ENCODE measurements at regions not wholly inside any gene's neighbourhood (a gene's known extent, or its start where the extent isn't known, plus 50 kb on each side); places are given as distances from the start of the nearest gene placed in this dataset.

DNA sequence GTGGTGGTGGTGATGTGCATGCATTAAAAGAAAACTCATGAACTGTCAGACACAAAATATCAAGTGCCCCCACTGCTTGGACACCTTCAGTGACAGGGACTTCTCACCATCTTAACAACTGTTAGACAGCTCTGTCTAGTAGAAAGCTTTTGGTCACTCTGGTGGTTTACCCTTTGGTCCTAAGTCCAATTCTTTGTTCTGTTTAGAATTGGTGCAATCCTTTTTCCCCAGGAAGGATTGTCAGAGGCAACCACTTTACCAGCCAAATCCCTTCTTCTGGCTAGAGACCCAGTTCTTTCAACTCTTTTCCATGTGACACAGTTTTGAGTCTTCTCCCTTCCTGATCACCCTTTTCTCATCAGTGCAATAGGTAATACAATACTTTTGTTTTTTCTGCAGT, 140.2 kb downstream of the SEC61B start:
- no peak for DNase-seq (ENCODE audit: low read depth in 1 of 2, low spot score in 1 of 2)
- H3K27me3 ChIP-seq (ENCODE audit: insufficient read depth, poor library complexity, severe bottlenecking): peaks cover 4% of the 10 kb centered on the region
- TF ChIP-seq, protein P1, sequence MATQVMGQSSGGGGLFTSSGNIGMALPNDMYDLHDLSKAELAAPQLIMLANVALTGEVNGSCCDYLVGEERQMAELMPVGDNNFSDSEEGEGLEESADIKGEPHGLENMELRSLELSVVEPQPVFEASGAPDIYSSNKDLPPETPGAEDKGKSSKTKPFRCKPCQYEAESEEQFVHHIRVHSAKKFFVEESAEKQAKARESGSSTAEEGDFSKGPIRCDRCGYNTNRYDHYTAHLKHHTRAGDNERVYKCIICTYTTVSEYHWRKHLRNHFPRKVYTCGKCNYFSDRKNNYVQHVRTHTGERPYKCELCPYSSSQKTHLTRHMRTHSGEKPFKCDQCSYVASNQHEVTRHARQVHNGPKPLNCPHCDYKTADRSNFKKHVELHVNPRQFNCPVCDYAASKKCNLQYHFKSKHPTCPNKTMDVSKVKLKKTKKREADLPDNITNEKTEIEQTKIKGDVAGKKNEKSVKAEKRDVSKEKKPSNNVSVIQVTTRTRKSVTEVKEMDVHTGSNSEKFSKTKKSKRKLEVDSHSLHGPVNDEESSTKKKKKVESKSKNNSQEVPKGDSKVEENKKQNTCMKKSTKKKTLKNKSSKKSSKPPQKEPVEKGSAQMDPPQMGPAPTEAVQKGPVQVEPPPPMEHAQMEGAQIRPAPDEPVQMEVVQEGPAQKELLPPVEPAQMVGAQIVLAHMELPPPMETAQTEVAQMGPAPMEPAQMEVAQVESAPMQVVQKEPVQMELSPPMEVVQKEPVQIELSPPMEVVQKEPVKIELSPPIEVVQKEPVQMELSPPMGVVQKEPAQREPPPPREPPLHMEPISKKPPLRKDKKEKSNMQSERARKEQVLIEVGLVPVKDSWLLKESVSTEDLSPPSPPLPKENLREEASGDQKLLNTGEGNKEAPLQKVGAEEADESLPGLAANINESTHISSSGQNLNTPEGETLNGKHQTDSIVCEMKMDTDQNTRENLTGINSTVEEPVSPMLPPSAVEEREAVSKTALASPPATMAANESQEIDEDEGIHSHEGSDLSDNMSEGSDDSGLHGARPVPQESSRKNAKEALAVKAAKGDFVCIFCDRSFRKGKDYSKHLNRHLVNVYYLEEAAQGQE (IDR thresholded peaks at IDR 0.05; ENCODE audit: insufficient replicate concordance, low read depth): no peak
- H3K27ac ChIP-seq (replicated peaks): no peak overlapping the region
- H3K4me3 ChIP-seq (replicated peaks; ENCODE audit: insufficient read depth, low read length): no peak overlapping the region

DNA sequence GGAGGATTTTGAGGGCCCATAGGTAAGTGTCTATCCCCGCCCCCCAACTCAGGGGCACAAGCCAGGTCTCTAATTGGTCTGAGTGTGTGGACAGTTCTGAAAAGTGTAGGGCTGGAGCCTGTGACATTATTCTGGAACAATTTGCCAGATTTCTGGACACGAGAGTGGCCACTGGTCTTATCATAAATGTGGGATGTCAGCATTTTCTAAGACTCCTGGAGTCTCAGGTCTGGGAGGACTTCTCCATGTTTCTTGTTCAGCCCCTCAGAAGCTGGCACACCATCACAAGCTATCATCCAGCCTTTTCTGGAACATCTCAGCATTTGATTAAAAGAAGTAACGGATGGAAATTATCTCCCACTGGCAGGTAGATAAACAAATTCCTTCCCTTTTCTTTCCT, 141.4 kb downstream of the SEC61B start:
- H3K27me3 ChIP-seq (ENCODE audit: insufficient read depth, poor library complexity, severe bottlenecking): peaks cover 10% of the 10 kb centered on the region
- H3K4me3 ChIP-seq (replicated peaks; ENCODE audit: insufficient read depth, low read length): no peak overlapping the region
- DNase-seq (ENCODE audit: low read depth in 1 of 2, low spot score in 1 of 2): no peak
- TF ChIP-seq POLR2AphosphoS5 (IDR thresholded peaks at IDR 0.05; ENCODE audit: low read depth) (no peak), GABPA (IDR thresholded peaks at IDR 0.05; ENCODE audit: low read depth) (no peak), SPI1 (IDR thresholded peaks at IDR 0.05; ENCODE audit: borderline replicate concordance, low read depth) (no peak)
- TF ChIP-seq, protein P2, sequence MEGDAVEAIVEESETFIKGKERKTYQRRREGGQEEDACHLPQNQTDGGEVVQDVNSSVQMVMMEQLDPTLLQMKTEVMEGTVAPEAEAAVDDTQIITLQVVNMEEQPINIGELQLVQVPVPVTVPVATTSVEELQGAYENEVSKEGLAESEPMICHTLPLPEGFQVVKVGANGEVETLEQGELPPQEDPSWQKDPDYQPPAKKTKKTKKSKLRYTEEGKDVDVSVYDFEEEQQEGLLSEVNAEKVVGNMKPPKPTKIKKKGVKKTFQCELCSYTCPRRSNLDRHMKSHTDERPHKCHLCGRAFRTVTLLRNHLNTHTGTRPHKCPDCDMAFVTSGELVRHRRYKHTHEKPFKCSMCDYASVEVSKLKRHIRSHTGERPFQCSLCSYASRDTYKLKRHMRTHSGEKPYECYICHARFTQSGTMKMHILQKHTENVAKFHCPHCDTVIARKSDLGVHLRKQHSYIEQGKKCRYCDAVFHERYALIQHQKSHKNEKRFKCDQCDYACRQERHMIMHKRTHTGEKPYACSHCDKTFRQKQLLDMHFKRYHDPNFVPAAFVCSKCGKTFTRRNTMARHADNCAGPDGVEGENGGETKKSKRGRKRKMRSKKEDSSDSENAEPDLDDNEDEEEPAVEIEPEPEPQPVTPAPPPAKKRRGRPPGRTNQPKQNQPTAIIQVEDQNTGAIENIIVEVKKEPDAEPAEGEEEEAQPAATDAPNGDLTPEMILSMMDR (IDR thresholded peaks at IDR 0.05; ENCODE audit: insufficient read depth, low read length): no peak
- TF ChIP-seq, protein P1 (IDR thresholded peaks at IDR 0.05; ENCODE audit: insufficient replicate concordance, low read depth): no peak
- no peak overlapping the region for H3K27ac ChIP-seq (replicated peaks)

DNA sequence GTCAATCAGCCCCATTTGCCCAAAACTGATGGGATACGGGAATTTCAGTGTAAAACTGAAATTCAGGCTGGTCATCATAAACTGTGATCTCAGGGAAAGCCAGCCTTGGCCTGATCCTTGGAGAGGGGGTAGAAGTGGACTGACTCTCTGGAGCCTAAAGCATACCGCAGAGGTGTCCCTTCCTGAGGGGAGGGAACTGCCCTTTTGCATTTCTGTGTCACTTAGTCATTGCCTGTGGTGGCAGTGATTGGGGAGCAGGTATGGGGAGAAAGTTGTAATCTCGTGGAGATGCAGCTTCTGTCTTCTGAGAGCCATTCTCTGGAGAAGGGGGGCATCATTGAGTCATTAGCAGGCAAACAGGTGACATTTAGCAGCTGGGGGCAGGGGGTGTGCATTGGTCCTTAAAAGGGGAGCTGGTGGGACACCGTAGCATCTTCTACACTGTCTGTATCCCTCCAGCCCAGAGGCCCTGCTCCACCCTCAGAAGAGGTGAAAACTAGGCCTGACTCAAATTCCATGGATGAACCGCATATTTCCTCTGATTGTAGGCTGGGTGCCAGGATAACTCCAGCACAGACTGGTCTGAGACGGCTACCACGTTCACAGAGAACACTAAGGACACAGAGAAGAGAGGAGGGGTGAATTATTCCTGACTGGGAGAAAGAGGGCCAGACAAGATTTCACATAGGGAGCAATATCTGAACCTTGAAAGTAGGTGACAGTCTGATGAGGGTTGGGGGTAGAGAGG, 143.3 kb downstream of the SEC61B start:
- Histone ChIP-seq H3K4me3 (replicated peaks; ENCODE audit: insufficient read depth, low read length) (no peak overlapping the region), H3K27ac (replicated peaks) (no peak overlapping the region), H3K27me3 (ENCODE audit: insufficient read depth, poor library complexity, severe bottlenecking) (peaks cover 11% of the 10 kb centered on the region)
- DNase-seq (ENCODE audit: low read depth in 1 of 2, low spot score in 1 of 2): no peak
- TF ChIP-seq POLR2AphosphoS5 (IDR thresholded peaks at IDR 0.05; ENCODE audit: low read depth) (no peak), SPI1 (IDR thresholded peaks at IDR 0.05; ENCODE audit: borderline replicate concordance, low read depth) (no peak), GABPA (IDR thresholded peaks at IDR 0.05; ENCODE audit: low read depth) (no peak)
- TF ChIP-seq, protein P1 (IDR thresholded peaks at IDR 0.05; ENCODE audit: insufficient replicate concordance, low read depth): no peak

DNA sequence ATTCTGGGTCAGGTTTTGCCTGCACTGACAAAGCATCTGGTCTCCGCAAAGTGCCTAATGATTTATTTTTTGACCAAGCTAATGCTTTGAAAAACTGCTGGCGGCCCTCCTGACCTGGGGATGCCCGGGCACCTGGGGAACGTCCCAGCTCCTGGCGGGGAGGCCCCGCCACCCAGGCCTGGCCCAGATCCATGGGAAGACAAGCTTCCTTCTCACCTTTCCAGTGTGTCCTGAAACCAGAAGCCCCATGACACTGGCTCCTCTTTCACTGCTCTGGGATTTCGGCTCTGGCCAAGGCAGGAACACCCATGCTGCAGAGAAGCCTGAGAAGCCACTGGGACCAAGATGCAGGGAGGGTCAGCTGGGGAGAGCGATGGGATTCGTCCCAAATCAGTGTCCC, 144.1 kb downstream of the SEC61B start:
- Histone ChIP-seq H3K27ac (replicated peaks) (no peak overlapping the region), H3K27me3 (ENCODE audit: insufficient read depth, poor library complexity, severe bottlenecking) (peaks cover 11% of the 10 kb centered on the region), H3K4me3 (replicated peaks; ENCODE audit: insufficient read depth, low read length) (no peak overlapping the region)
- no peak for DNase-seq (ENCODE audit: low read depth in 1 of 2, low spot score in 1 of 2)
- TF ChIP-seq, protein P1 (IDR thresholded peaks at IDR 0.05; ENCODE audit: insufficient replicate concordance, low read depth): no peak
- no peak for TF ChIP-seq POLR2AphosphoS5 (IDR thresholded peaks at IDR 0.05; ENCODE audit: low read depth)
- TF ChIP-seq SPI1 (IDR thresholded peaks at IDR 0.05; ENCODE audit: borderline replicate concordance, low read depth): no peak
- no peak for TF ChIP-seq GABPA (IDR thresholded peaks at IDR 0.05; ENCODE audit: low read depth)
- TF ChIP-seq, protein P2 (IDR thresholded peaks at IDR 0.05; ENCODE audit: insufficient read depth, low read length): no peak

Data from HL-60 (cell line).